Daoy (cell line): ENCODE measurements at regions not wholly inside any gene's neighbourhood (a gene's known extent, or its start where the extent isn't known, plus 50 kb on each side); places are given as distances from the start of the nearest gene placed in this dataset.

Source experiments
- DNase-seq: peaks from one replicate; pipeline ENCODE4 v3.0.0-alpha.2; 2015; ENCODE audit warnings: low read depth

DNA sequence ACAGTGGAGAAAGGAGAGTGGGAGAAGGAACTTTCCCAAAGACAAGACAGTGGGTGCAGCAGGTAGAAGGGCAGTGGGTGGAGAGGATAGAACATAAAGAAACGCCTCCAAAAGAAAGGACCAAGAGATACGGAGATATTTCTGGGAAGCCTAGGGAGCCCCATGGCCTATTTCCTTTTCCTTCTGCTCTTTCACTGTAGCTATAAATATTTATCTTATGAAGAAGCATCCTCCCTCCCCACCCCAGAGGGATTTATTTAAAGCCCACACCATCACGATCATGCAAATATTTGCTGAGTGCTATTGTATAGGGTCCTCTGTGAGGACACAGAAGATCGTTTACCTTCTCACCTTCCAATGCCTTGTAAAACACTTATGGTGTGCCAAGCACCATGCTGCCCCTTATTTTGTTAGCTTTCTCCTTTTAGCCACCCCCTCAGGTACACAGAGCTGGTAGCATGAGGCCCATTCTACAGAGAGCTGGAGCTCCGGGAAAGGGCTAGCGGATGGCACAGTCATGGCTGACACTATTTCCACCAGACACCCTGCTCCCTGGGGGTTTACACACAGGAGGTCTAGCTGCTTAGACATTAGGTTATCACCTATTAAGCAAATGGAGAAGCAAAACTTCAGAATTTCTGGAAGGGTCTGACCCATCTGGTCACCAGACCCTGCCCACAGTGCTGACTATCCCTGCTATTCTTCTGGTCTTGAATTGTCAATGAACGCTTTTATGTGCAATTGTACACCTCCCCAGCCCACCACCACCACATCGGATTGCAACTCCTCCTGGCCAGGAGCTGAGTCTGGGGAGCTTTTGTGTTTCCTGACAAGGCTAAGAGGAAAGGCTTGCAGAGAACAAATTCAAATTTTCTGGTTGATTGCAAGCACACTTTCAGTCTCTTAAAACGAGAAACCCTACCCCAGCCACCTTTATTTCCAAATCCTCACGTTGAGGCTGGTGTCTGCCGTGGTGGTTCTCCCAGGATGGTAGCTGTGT is 91.8 kb upstream of the KLF7 start:
- no peak for DNase-seq

DNA sequence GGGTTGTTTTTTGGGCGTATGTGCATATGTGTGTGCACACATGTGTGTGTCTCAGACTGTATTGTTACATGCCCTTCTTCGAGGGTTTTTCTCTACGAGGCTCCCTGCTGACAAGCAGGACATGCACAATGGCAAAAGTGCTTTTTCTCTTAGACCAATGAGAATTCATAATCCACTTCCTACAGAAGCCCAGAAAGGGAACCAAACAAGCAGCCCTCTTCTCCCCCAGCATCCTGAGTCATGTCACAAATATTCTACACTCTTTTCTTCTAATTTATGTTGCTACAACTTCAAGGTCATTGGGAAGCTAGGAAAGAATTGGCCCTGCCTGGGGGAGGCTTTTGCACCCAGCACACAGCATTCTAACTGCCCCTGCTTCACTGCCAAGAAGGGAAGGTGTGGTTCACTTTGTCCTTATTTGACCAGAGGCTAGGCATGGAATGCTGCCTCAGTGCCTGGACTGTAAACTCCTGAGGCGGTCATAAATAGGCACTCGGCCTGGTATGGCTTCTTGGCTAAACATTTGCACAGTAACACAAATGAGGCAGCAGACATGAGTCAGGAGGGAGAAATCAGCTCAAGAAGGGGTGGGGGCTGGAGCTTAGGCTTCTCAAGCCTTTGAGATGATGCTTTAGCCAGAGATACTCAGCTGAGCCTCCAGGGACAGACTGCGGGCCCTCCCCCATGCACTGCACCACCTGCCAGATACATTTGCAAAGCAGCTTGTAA is 92.7 kb upstream of the KLF7 start:
- peak; percentile 91 for DNase-seq

DNA sequence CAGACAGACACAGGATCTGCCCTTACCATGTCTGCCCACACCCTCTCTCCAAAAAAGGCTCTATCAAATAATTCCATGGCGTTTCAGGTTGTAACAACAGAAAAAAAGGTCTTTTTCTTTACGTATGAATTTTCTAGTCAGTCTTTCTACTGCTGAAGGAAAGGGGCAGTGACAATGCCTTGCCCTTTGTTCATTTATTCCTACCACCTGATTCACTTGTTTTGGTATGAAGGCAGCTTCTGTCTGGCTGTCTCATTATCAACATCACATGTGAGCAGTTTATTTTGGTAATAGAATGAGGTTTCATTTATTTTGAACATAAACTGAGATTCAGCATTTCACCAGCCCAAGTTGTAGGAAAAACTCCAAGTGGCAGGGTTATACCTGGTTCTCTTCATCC is 94.3 kb upstream of the KLF7 start:
- DNase-seq, result no peak

DNA sequence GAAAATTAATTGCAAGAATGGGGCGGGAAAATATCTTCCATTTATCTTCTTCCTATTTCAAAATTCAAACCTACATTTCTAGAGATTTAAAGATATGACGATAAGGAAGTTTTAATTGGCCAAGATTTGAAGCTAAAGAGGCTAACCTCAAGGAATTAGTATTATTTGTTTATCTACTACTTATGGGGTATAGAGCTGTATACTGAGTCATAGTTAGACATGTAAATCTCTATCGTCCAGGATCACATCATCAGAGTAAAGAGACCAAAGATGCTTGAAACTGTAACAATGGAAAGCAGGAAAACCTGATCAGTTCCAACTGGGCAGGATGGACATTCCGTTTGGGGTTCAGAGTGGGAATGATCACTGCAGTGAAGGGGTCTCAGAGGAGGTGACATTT is 95.2 kb upstream of the KLF7 start:
- no peak for DNase-seq

DNA sequence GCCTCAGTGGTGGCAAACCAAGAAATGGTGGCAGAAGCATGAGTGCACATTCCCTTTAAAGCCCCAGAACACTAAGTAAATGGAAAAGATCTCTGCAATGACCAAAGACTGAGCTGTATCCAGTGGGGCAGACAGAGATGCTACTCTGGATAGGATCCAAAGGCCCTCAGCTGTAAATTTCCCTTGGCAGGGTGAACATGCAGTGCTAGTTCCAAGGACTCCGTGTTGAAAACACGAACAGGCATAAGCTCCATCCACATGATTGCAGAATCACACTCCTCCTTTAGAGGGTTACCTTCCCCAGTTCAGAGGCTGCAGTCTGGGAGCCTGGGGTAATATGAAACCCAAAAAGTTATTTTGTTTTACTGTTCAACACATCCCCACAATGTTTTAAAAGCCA is 98.6 kb upstream of the KLF7 start:
- DNase-seq, result no peak

DNA sequence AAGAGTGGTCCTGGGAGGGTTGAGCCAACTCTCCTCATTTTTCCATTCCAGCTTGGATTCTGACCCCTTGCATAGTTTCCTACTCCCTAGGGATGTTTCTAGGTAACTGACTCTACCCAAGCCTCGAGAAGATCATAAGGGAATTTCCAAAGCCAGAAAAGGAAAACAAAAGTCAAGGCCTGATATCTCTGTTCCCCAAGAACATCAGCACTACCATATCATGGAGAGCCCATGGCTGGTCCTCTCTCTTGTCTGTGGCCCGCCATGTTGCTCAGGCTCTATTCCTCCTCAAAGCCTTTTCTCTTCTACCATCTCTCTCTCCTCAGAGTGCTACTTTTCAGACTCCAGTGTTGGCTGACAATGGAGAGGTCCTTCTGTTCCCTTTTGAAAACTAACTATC is 99.6 kb upstream of the KLF7 start:
- DNase-seq, result no peak

DNA sequence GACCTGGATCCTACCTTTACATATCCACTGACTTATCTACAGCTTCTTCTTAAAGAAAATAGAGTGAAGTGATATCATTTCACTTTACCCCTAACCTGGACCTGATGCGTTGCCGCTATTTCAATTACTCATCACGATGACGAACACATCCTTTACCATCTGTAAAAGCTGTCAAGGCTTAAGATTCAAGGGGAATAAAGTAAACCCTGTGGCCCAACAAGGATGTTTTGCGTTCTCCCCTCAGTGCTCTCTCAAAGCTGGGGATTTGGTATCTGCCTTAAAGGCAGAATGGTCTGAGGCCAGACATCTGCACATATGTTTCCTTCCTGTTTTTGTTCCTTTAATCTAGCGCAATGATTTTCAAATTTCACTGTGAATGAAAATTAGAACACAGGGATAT is 100.1 kb upstream of the KLF7 start:
- peak; percentile 53 for DNase-seq

DNA sequence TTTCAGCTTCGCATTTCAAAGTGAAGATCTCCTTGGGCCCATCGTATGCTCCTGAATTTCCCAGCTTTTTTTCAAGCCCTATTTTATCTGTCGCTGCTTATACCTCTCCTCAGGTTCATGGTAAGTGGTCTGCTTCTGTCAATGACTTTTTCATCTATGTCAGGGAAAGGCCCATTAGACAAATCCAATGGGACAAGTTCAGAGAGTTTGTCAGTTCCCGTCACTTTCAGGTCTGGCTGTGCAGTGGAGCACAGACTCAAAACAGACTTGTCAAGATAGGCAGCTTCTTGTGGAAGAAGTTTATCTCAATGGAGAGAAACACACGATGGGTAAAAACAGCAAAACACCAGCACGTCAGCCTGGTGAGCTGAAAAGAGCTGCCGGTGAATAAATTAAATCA is 100.9 kb upstream of the KLF7 start:
- DNase-seq, result no peak

DNA sequence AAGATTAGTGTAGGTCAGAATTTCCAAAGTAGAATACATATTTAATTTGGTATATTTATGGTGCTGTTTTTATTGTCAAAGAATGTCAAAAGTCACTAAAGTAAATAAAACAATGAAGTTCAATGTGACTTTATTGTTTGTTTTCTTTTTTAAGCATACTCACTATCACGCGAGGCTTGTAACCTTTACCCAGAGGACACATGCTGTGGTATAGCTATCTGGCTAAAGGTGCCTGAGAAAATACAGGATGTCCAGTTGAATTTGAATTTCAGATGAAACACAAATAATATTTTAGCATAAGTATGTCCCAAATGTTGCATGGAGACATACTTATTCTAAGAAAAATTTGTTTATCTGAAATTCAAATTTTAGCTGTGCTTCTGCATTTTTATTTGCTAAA is 103.3 kb upstream of the KLF7 start:
- DNase-seq, result no peak

DNA sequence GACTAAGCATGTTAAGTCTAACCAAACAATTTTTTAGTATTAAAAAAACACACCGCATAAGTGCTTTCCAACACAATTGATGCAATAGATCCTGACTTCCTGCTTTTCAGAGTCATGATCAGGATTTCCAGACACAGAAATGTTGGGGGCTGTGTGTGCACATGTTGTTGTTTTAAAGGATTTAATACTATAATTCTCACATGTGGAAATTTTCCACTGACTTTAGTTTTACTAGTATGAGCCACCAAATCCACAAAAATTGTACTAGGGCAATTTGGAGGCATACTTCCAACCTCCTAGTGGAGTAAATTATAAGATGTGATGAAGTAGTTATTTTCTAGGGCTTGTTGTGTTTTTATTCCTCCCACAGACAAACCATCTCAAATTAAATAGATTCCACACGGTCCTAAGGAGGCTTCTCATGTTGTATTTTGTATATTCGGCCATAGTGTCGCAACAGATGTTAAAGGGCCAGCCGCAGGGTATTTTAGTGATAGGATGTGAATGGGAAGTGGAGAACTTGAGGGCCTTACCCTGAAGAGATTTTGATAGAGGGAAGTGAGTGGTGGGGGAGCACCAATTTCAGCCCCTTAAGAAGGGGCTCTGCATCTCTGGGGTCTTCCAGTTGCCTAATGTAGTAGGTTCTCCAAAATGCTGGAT is 108.9 kb upstream of the KLF7 start:
- DNase-seq, result no peak

DNA sequence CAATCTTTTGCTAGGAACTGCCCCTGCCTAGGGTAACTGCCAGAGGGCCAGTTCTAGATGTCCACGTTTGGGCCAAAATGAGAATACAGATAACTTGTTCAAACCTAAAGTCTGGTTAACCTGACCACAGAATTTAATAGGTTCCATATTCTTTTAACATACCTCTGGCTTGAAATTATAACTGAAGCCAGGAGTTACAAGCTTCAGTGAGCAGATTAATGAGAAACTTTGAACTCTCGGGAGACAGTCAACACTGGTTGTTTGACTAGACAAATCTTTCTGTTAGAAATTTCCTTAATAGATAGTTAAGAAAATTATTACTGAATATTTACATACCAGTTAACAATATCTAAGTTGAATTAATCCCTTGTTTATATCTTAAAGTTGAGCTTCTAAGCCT is 110.0 kb upstream of the KLF7 start:
- no peak for DNase-seq

DNA sequence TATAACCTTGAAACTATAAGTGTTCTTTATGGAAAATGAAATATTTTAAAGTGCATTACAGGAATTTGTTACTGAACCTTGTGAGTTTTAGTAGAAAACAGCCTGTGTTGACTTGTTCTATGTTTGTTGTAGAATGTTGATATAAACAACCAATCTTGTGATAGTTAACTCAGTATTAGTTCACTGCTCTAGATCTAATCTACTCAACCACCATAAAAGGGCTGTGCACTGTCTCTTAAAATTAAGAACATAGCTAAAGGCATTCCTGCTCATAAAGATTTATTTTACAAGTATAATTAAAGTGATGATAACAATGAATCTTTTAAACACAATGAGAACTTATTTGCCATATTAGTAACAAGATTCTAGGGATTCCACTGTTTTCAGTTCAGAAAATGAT is 110.5 kb upstream of the KLF7 start:
- no peak for DNase-seq

DNA sequence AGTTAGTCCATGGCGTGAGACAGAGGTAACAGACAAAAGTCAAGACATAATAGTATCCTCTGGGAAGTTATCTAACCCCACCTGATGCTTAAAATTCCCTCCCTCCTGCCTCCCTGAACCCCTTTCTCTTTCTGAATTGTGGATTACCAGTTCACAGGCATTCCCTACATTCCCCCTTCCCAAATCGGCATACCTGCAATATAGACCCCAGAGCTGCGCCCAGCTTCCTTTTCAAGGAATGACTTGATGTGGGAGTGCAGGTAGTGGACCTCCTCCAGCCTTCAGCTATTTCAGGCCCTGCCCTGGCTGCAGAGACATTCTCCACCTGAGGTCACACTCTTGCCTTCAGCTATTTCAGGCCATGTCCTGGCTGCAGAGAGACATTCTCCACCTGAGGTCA is 111.1 kb upstream of the KLF7 start:
- DNase-seq, result no peak

DNA sequence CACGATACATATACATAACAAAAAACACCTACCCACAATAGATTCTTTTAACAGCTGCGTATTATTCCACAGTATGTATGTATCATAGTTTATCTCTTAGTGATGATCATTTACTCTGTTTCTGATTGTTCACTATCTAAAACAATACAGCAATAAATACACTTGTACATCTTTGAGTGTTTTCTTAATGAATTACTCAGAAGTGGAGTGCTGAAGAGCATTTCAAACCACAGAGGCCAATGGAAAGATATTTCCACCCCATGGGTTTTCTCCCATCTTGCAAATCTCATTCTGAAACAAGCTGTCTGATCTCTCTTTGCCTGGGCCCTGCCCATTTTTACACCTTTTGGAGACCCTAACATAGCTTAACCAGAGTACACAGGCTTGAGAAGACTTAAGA is 113.8 kb upstream of the KLF7 start:
- no peak for DNase-seq

DNA sequence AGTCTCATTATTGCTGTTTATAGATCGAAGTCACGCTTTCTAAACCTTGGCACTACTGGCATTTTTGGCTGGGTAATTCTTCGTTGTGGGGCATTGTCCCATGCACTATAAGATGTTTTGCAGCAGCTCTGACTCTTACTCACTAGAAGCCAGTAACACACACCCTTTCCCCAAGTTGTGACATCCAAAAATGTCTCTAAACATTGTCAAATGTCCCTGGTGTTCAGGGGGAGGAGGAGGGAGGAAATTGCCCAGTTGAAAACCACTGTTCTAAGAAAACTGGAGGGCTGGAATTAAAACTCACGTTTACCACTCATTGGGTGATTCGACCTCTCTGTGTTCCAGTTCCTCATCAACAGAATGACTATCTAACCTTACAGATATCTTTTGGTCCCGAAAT is 115.7 kb upstream of the KLF7 start:
- DNase-seq, result no peak

DNA sequence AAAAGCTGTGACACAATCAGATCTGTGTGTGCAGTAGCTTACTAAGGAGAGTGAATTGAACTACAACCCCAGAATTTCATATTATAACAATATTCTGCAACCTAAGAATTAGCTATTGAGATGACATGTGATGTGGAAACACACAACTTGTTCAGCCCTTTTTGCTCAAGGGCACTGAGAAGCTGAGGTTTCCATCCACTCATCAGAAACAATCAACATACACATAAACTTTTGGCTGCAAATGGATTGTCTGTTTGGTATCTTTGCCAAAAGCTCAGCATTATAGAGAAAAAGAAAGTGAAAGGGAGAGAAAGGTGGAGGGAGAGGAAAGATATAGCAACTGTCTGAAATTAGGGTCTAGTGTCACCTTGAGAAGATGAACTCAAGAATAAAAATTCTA is 117.2 kb upstream of the KLF7 start:
- no peak for DNase-seq

DNA sequence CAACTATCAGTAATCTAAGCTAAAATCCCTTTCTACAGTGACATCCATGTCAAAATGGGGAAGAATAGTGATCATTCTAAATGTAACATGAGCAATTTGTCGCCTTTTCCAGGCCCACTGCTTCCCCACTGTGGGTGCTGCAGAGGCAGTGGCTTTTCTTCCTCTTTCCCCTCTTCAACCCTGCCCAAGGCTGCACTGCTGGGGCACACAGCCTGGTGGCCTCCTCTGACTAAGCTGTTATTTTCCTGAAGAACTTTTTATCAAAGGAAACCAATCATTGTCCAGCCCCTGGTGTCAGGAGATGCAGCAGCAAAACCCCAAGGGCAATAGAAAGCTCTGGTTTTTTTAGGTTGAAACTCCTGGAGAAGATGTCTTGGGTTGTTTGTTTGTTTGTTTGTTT is 117.6 kb upstream of the KLF7 start:
- peak; percentile 21 for DNase-seq

DNA sequence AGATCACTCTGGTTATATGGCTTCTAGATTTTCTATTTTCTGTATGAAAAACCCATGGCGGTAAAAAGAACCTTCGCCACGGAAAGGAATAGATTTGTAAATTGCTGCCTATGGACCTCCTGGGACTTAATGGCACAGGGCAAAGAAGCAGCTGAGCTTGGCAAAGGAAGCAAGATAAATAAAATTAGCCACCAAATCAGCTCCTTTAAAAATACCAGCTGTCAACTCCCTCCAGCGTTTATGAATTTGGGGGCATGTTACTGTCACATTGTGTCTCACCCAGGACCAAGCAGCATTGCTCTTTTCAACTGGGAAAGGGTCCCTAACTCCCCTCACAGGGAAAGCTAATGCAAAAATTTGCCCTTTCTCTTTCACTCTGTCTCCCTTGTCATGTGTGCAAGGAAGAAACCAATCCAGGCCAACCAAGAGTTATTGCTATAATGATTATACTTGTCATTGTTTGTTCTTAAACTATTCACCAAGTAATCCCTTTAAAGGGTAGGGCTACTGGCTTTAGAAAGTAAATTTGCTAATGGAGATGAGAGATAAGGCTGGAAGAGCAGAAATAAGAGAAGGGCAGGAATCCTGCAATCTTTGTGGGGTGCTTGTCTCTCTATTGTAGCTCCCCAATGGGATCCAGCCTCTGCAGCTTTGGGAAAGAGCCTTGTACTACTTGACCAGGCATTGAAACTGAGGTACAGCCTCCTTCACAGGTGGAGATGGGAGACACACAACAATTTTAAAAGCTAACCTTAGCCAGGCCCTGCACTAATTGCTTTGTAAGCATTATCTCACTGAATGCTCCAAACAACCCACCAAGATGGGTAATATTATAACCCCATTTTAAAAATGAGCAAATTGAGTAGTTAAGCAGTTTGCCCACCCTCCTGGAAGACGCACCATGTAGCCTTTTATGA is 119.1 kb upstream of the KLF7 start:
- DNase-seq, result no peak

DNA sequence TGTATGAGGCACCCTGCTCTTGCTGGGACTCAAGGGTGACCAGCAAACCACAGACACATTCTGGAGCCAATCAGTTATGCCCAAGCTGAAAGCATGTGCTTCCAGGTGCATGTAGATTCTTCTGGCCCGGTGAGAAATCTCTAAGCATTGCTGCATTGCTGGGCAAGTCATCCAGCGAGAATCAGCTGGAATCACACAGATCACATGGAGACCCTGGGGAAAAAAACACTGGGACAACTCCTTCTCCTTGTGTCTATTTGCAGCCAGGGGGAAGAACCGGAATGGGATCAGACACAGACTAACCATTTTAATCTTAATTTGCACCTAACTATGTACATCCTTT is 119.7 kb upstream of the KLF7 start:
- DNase-seq, result no peak

DNA sequence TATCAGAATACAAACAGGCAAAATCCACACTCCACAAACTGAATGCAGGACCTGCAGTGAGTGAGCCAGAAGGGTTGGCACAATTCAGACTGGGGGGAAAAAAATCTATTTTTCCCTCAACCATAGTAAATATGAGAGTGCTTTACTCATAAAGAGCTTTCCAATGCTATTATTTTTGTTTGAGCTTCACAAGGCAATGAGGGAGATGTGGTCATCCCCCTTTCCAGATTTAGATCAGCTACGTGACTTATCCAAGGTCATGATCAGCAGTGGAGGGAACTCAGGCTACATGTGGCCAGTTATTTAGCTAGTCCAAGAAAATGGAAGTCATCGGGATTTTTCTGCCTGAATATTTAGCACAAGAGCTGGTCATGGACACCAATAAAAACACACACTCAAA is 120.4 kb upstream of the KLF7 start:
- no peak for DNase-seq

DNA sequence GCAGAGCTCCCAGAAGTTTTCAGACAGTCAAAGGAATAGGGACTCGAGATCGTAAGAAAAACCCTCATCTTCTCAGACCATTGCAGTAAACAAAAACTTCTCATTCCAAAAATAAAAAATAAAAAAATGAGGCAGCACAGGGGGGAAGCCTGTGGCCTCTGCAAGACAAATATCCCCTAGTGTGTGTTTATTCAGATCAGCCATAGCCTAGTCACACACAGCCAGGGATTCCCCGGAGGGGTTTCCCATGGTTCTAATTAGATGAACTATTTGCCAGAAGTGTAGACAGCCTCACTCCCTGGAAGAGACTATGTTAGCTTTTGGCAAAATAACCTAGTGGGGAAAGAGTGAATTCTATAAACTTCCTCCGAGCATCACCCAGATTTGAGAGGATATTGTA is 122.9 kb upstream of the KLF7 start:
- DNase-seq, result peak; percentile 37
